ENCODE measurements at regions not wholly inside any gene's neighbourhood (a gene's known extent, or its start where the extent isn't known, plus 50 kb on each side); places are given as distances from the start of the nearest gene placed in this dataset.

- no peak for TF ChIP-seq USF1 (CRISPR knock-in tag; IDR thresholded peaks at IDR 0.05)
- TF ChIP-seq CREB1 (IDR thresholded peaks at IDR 0.05), result no peak
- TF ChIP-seq CREB1 (CRISPR knock-in tag; IDR thresholded peaks at IDR 0.05), result no peak
- no peak for TF ChIP-seq MTA1 (IDR thresholded peaks at IDR 0.05; ENCODE audit: borderline replicate concordance)
- TF ChIP-seq CEBPB (tag; IDR thresholded peaks at IDR 0.05), result no peak
- TF ChIP-seq PRPF4 (IDR thresholded peaks at IDR 0.05; ENCODE audit: insufficient read depth, low read depth, low read length, poor library complexity, severe bottlenecking), result no peak
- no peak for TF ChIP-seq POLR2G (IDR thresholded peaks at IDR 0.05; ENCODE audit: low read depth, low read length)
- no peak for TF ChIP-seq ZNF511 (CRISPR knock-in tag; IDR thresholded peaks at IDR 0.05)
- TF ChIP-seq ZMIZ1 (IDR thresholded peaks at IDR 0.05; ENCODE audit: low read depth in 2 of 2, low read length in 2 of 2), result no peak
- TF ChIP-seq EZH2 (IDR thresholded peaks at IDR 0.05; ENCODE audit: borderline replicate concordance, low read depth, low read length), result no peak
- TF ChIP-seq NFRKB (IDR thresholded peaks at IDR 0.05; ENCODE audit: low read depth), result no peak
Observed at GRCh38 chr3:170768334-170768801, 101.6 kb downstream of the RPL22L1 start.

All from K562 (cell line).